MM.1S (cell line): ENCODE measurements at regions not wholly inside any gene's neighbourhood (a gene's known extent, or its start where the extent isn't known, plus 50 kb on each side); places are given as distances from the start of the nearest gene placed in this dataset.

Experiments used
- DNase-seq: peaks from one replicate; pipeline ENCODE4 v3.0.0-alpha.2; 2015
- H2AFZ ChIP-seq: fragments of 300-600 bp; sonication (generic); 2 replicates; pipeline ENCODE4 v1.6.0; 2016; ENCODE audit warnings: antibody characterized with exemption, low read length
- H3F3A ChIP-seq: fragments of 300-600 bp; sonication (generic); 2 replicates; pipeline ENCODE4 v1.6.1; 2016; ENCODE audit warnings: mild to moderate bottlenecking, antibody characterized with exemption, low read length, moderate library complexity, mixed read lengths; ENCODE audit not compliant: insufficient read depth
- H3K27ac ChIP-seq: fragments of 300-600 bp; sonication (generic); 2 replicates; pipeline ENCODE4 v1.5.1; 2016; ENCODE audit warnings: mild to moderate bottlenecking, low read length
- H3K27me3 ChIP-seq: fragments of 300-600 bp; sonication (generic); replicated peaks from 2 replicates; pipeline ENCODE4 v1.6.0; 2016; ENCODE audit warnings: low read length; ENCODE audit not compliant: insufficient read depth
- H3K36me3 ChIP-seq: fragments of 300-600 bp; sonication (generic); replicated peaks from 2 replicates; pipeline ENCODE4 v1.6.1; 2016; ENCODE audit warnings: mild to moderate bottlenecking, low read length, mixed read lengths; ENCODE audit not compliant: insufficient read depth
- H3K4me1 ChIP-seq: fragments of 300-600 bp; sonication (generic); 2 replicates; pipeline ENCODE4 v1.6.1; 2016; ENCODE audit warnings: low read length, mixed read lengths
- H3K4me2 ChIP-seq: fragments of 300-600 bp; sonication (generic); 2 replicates; pipeline ENCODE4 v1.6.0; 2016; ENCODE audit warnings: low read depth, low read length
- H3K4me3 ChIP-seq: fragments of 300-600 bp; sonication (generic); 2 replicates; pipeline ENCODE4 v1.5.1; 2016; ENCODE audit warnings: low read length, mixed read lengths
- H3K79me2 ChIP-seq: fragments of 300-600 bp; sonication (generic); 2 replicates; pipeline ENCODE4 v1.6.1; 2016; ENCODE audit warnings: mixed run types, low read length, mixed read lengths
- H3K9ac ChIP-seq: fragments of 300-600 bp; sonication (generic); 2 replicates; pipeline ENCODE4 v1.6.1; 2016; ENCODE audit warnings: low read length, mixed read lengths
- H3K9me2 ChIP-seq: fragments of 300-600 bp; sonication (generic); replicated peaks from 2 replicates; pipeline ENCODE4 v1.6.1; 2016; ENCODE audit warnings: mild to moderate bottlenecking, low read length, mixed read lengths; ENCODE audit not compliant: insufficient read depth
- H3K9me3 ChIP-seq: fragments of 300-600 bp; sonication (generic); replicated peaks from 2 replicates; pipeline ENCODE4 v1.6.1; 2016; ENCODE audit warnings: mild to moderate bottlenecking, low read length, mixed read lengths; ENCODE audit not compliant: insufficient read depth
- H4K20me1 ChIP-seq: fragments of 300-600 bp; sonication (generic); 2 replicates; pipeline ENCODE4 v1.6.1; 2016; ENCODE audit warnings: mild to moderate bottlenecking, low read length, moderate library complexity, mixed read lengths; ENCODE audit not compliant: insufficient read depth
- CTCF ChIP-seq: fragments of 300-600 bp; sonication (generic); IDR thresholded peaks from 2 replicates; pipeline ENCODE4 v1.5.1; 2016; ENCODE audit warnings: antibody characterized with exemption, low read length, mixed read lengths
- EZH2 ChIP-seq: fragments of 300-600 bp; sonication (generic); optimal IDR thresholded peaks from 2 replicates; pipeline ENCODE3; 2017; ENCODE audit warnings: low read depth, mild to moderate bottlenecking, antibody characterized with exemption, low read length, mixed read lengths
- EZH2phosphoT487 ChIP-seq: fragments of 300-600 bp; sonication (generic); IDR thresholded peaks from 2 replicates; pipeline ENCODE4 v1.6.1; 2018; ENCODE audit warnings: antibody characterized with exemption, low read length

- Histone ChIP-seq H3F3A (no peaks in the 10 kb centered on the region), H3K4me2 (no peak overlapping the region), H3K36me3 (no peaks in the 10 kb centered on the region), H3K4me1 (no peaks in the 10 kb centered on the region), H3K4me3 (no peak overlapping the region), H3K79me2 (no peaks in the 10 kb centered on the region), H4K20me1 (no peaks in the 10 kb centered on the region), H3K9me3 (no peaks in the 10 kb centered on the region), H3K9me2 (no peaks in the 10 kb centered on the region), H2AFZ (no peak overlapping the region), H3K27ac (no peak overlapping the region), H3K27me3 (no peaks in the 10 kb centered on the region), H3K9ac (no peak overlapping the region)
- DNase-seq = no peak
- TF ChIP-seq CTCF (no peak), EZH2 (no peak), EZH2phosphoT487 (no peak)
Observed at GRCh38 chr1:56223968-56224367, 355.4 kb downstream of the PLPP3 start.

- Histone ChIP-seq H3K27me3 (no peaks in the 10 kb centered on the region), H3K9me2 (no peaks in the 10 kb centered on the region), H3K4me1 (no peaks in the 10 kb centered on the region), H3K4me3 (no peak overlapping the region), H4K20me1 (no peaks in the 10 kb centered on the region), H3K36me3 (no peaks in the 10 kb centered on the region), H3K9me3 (no peaks in the 10 kb centered on the region), H3K9ac (no peak overlapping the region), H3F3A (no peaks in the 10 kb centered on the region), H3K79me2 (no peaks in the 10 kb centered on the region), H2AFZ (no peak overlapping the region), H3K27ac (no peak overlapping the region), H3K4me2 (no peak overlapping the region)
- TF ChIP-seq EZH2phosphoT487 = no peak
- no peak for TF ChIP-seq EZH2
- no peak for TF ChIP-seq CTCF
- DNase-seq = no peak
Observed at GRCh38 chr1:56222914-56223540, 356.3 kb downstream of the PLPP3 start.

GRCh38 chr1:56220021-56220420, 359.3 kb downstream of the PLPP3 start:
- DNase-seq = no peak
- Histone ChIP-seq H3K4me2 (no peak overlapping the region), H4K20me1 (no peaks in the 10 kb centered on the region), H3K36me3 (no peaks in the 10 kb centered on the region), H3K27ac (no peak overlapping the region), H3K9ac (no peak overlapping the region), H3K27me3 (no peaks in the 10 kb centered on the region), H3F3A (no peaks in the 10 kb centered on the region), H2AFZ (no peak overlapping the region), H3K4me1 (no peaks in the 10 kb centered on the region), H3K79me2 (no peaks in the 10 kb centered on the region), H3K9me2 (no peaks in the 10 kb centered on the region), H3K4me3 (no peak overlapping the region), H3K9me3 (no peaks in the 10 kb centered on the region)
- TF ChIP-seq EZH2phosphoT487 (no peak), EZH2 (no peak), CTCF (no peak)
